Activated gamma-delta T cell (primary cell): ENCODE measurements at regions not wholly inside any gene's neighbourhood (a gene's known extent, or its start where the extent isn't known, plus 50 kb on each side); places are given as distances from the start of the nearest gene placed in this dataset.
"Not testable (repeated sequence)": the region's sequence is repeated elsewhere in the genome, so short reads cannot be mapped to it uniquely, and the experiment has no call there.

ENCODE experiments used
- DNase-seq: peaks from one replicate; lab custom pipeline; 2025; lab: John Stamatoyannopoulos, UW

DNA sequence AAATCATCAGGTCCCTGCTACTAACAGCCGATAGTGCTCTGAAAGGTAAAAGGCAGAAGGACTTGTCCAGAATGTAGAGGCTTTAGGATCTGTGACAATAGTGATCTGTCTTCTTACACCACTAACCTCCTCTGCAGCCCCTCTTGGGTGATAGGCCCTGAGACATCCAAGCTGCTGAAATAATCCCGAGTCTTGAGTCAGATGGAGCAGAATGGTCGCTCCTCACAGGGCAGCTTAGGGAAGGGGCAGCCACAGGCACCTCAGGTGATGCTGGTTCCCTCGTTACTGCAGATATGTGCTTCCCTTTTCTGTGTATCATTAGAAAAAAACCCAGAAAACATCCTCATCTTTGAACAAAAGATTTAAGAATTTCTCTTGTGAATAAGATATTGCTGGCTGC, 157.1 kb upstream of the DLX2 start:
- DNase-seq: no peak

DNA sequence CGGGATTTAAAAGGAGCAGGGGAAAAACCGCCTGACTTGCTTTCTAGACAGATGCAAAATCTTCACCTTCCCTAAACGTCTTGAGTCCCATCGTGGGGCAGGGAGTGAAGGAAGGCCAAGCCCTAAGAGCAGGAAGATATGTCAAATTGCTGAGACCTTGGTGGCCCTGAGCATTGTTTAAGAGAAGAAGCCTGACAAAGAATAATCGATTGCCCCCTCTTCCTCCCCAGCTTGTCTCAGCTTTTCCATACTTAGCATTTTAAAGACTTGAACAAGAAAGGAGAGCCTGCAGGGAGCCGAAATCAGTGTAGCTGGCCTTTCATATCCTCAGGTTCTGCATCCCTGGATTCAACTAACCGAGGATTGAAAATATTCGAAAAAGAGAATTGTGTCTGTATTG, 157.6 kb upstream of the DLX2 start:
- DNase-seq: no peak

DNA sequence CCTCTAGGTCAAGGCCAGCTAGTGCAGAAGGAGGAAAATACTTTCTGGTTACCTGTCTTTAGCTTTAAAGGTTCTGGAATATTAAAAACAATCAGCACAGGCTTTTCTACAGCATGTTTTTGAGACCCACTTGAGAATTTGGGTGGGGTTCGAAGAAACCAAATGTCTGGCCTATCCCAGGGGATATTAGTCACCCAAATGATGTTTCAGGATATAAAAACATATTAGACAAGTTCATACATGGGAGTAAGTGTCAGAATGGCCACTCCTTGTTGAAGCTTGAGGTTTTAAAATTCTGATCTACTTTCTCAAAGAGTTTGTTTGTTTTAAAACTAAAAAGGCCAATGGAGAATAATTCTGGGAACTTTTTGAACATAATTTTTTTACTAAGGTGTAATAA, 158.6 kb upstream of the DLX2 start:
- no peak for DNase-seq

DNA sequence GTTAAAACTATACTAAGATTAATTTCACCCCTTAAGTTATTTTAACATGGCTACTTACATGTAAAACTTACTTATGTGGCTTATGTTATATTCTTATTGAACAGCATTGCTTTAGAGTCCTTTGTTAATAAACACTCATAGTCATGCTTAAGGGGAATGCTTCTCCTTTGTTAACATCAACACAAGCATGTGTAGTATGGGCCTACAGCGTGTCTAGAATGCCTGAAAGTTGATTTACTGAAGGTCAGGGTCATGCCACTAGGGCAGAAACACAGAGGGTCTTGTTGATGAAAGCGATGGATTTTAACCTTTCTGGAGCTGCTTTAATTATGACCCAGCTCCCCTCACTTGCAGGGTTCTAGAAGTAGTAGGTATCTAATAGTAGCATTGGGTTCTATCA, 159.8 kb upstream of the DLX2 start:
- no peak for DNase-seq

DNA sequence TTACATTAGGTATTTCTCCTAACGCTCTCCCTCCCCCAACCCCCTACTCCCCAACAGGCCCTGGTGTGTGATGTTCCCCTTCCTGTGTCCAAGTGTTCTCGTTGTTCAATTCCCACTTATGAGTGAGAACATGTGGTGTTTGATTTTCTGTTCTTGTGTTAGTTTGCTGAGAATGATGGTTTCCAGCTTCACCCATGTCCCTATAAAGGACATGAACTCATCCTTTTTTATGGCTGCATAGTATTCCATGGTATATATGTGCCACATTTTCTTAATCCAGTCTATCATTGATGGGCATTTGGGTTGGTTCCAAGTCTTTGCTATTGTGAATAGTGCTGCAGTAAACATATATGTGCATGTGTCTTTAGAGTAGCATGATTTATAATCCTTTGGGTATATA, 162.1 kb upstream of the DLX2 start:
- not testable (repeated sequence) for DNase-seq

DNA sequence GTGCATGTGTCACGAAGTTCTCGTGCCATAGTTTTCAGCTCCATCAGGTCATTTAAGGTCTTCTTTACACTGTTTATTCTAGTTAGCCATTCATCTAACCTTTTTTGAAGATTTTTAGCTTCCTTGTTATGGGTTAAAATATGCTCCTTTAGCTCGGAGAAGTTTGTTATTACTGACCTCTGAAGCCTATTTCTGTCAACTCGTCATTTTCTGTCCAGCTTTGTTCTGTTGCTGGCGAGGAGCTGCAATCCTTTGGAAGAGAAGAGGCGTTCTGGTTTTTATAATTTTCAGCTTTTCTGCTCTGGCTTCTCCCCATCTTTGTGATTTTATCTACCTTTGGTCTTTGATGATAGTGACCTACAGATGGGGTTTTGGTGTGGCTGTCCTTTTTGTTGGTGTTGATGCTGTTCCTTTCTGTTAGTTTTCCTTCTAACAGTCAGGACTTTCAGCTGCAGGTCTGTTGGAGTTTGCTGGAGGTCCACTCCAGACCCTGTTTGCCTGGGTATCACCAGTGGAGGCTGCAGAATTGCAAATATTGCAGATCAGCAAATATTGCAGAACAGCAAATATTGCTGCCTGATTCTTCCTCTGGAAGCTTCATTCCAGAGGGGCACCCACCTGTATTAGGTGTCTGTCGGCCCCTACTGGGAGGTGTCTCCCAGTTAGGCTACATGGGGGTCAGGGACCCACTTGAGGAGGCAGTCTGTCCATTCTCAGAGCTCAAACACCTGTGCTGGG, 157.7 kb upstream of the ITGA6 start:
- not testable (repeated sequence) for DNase-seq

DNA sequence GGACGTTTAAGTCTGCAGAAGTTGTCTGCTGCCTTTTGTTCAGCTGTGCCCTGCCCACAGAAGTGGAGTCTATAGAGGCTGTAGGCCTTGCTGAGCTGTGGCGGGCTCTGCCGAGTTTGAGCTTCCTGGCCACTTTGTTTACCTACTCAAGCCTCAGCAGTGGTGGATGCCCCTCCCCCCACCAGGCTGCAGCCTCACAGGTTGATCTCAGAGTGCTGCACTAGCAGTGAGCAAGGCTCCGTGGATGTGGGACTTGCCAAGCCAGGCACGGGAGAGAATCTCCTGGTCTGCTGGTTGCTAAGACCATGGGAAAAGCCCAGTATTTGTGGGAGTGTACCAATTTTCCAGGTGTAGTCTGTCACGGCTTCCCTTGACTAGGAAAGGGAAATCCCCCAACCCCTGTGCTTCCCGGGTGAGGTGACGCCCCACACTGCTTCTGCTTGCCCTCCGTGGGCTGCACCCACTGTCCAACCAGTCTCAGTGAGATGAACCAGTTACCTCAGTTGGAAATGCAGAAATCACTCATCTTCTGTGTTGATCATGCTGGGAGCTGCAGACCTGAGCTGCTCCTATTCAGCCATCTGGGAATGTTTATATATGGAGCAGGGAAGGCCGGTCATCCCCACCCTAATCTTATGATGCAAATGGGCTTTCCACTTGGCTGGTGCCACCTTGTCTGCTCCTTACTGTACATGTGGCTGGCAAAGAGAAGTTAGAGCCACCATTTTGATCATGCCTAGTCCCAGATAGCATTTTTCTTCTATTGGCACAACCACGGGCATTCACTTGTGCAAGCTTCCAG, 156.9 kb upstream of the ITGA6 start:
- DNase-seq: no peak

DNA sequence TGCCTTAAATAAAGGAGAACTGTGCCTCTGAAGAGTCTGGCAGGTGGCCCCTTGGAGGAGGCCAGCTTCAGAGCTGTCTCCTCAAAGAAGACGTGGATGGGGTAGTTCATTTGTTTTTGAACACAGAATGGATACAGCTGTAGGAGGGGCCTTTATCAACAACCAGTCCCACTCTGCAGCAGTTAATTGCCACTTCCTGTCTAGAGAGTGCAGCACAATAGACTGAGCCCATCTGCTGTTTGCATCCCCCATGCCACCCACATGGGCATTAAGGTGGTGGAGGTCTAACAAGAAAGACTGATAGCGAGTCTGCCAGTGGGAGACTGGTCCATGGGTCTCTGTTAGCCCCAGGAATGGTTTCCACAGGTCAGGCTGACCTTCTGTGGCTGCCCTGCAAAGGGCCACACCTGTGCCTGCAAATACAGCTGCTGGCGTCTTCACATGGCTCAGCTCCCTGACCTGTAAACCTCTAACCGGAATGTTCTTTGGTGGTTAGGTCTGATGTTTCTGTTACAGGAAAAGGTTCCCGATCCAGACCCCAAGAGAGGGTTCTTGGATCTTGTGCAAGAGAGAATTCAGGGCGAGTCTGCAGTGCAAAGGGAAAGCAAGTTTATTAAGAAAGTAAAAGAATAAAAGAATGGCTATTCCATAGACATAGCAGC, 153.3 kb upstream of the ITGA6 start:
- DNase-seq: no peak

DNA sequence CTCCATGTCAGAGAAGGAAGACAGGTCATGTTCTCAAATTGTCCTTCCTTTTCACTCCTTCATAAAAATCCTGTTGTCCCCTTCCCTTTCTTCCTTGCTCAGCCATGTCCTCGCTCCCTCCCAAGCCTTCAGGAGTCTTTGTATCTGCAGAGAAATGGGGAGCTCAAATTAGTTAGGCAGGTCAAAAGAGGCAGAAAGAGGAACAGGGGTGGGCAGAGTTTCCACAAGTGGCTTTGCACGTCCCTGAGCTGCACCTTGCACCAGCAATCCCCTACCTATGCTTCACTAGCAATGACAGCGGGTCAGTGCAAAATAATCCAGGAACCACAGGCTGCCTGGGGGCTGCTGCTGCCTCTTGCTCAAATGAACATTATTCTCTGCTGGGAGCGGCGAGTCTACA, 152.1 kb upstream of the ITGA6 start:
- DNase-seq: no peak

DNA sequence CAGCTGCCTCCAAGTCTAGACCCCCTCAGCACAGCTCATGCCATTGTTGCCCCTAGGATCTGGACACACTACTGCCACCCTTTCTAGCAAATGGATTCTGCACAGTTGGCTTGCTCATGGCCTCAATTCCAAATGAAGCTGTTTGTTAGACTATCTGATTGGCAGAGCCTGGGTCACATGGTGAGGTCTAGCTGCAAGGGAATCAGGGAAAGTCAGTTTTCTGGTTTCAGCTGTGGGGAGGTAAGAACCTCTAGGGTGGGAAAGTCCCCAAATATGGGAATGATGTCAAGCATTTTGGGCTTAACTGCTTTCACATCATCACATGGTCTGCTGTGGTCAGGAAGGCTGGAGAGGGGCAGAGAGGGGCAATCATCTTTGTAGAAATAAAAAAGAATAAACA, 150.4 kb upstream of the ITGA6 start:
- DNase-seq: no peak

DNA sequence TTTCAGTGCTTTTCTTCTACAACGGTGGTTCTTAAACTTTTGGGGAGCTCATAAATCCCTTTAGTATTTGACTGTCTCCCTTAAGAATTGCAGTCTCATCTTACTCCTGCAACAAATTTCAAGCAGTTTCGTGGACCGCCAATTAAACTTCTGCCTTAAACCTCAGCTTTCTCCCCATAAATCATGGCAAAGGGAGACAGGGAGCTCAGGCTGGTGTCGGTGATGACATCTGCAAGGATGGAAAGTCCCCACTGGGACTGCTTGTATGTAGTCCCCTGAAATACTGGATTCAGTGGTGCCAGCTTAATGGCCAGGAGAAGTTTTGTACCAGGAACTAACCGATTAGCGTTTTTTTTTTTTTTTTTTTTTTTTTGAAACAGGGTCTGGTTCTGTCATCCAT, 148.7 kb upstream of the ITGA6 start:
- DNase-seq: no peak

DNA sequence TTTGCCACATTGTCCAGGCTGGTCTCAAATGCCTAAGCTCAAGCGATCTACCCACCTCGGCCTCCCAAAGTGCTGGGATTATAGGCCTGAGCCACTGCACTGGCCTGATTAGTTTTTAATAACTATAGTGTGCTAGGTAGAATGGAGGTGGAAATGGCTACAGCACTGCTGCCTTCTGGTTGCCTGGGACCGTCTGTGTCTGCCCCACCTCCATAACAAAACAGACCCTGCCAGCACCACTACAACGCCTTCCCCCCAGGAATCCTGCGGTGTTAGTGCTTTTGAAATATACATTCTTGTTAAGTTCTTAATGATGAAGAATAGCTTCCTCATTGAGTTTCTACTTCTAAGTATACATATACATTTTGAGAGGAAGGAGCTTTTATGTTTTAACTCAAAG, 148.2 kb upstream of the ITGA6 start:
- no peak for DNase-seq

DNA sequence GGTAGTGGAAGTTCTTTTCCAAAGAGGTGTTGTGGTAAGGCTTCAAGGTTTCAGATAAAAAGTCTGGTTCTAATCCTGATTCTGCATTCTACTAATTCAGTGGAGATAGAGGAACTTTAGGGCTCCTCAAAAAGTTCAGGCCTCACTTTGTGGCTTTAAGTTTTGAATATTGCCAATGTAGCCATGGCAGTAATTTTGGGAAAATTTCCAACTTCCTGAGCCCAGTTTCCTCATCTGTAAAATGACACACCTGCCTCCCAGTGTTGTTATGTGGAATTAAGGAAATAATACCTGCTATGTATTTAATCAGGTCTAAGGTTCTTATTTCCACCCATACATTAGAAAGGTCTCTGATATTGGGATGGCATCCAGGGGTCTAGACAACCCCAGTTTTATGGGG, 147.6 kb upstream of the ITGA6 start:
- DNase-seq: no peak

DNA sequence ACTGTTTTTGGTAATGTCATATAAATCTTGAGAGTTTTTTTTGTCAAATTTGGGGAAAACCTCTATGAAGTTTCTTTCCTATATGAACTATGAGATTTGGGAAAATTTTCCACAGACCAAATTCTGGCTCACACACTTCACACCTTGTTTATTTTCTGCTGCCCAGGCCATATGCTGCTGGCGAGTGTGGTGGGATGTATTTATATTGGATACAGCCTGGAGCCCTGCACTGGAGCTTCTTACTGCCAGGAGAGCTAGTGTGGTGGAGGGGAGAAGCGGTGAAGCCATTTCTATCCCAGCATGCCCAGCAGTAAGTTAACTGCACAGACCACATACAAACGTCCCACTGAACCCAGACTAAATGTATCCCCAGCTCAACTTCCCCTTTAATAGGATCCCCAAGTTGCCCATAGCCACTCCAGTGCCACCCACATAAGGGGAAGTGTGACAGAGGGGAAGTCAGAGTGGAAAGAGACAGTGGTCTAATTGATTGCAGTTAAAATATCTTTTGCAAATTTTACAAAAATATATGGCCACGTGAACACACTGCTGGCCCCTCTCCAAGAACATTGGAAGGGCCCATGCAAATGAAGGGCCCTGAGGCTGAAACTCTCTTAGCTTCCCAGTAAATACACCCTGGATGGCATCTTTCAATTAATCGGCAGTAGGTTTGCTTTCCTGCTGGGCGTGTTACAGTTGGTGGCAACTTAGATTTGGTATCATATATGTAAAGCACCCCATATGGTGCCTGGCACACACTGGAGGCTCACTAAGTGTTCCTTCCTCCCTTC, 146.6 kb upstream of the ITGA6 start:
- DNase-seq: no peak

DNA sequence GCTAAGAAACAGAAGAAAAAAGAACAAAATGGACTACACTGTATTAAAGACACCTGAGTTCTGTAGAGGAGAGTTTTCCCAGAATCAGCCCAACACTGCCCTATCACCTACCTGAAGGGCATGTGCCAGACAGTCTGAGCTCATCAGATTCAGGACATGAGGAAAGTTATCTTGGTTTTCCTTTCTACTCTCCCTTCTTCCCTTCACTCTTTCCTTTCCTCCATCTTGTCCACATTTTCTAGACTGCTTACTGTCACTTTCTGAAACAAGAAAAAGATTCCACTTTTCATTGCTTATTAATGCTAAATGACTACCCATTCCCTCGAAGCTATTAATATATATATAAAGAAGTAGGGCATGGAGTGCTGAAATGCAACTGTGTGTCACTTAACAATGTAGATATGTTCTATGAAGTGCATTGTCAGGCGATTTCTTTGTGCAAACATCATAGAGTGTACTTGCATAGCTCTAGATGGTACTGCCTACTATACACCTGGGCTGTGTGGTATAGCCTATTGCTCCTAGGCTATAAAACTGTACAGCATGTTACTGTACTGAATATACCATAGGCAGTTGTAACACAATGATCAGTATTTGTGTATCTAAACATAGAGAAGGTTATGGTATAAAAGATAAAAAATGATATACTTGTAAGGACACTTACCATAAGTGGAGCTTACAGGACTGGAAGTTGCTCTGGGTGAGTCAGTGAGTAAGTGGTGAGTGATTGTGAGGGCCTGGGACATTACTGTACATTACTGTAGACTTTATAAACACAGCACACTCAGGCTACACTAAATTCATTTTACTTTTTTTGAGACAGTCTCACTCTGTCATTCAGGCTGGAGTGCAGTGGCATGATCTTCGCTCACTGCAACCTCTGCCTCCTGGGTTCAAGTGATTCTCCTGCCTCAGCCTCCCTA, 145.5 kb upstream of the ITGA6 start:
- DNase-seq: no peak

DNA sequence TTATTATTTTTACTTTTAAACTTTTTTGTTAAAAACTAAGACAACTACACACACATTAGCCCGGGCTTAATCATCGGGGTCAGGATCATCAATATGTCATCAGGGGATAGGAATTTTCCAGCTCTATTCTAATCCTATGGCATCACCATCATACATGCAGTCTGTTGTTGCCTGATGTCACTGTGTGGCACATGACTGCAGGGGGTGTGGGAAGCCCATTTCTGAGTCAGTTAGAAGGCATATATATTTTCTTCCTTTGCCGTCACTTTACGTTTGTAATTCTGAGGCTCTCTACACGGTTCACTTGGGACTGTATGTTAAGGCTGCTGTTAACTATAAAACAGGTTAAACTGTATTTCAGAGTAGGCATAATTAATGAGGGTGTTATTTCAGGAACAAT, 144.4 kb upstream of the ITGA6 start:
- DNase-seq: no peak

DNA sequence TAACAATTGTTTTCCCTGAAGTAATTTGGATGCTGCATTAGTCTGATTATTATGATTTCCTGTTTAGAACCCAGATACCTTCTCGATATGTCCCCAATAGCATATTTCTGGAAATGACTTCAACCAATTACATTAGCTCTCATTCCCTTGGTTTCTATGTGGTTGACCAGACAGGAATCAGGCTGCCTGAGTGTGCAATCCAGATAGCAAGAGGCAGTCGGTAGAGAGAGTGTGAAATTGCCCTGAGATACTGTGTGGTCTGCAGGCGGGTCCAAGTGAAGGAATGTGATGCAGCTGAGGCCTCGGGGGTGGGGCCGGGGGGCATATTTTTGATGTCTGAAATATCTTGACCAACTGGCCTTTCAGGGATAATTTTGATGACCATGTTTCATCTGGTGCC, 143.9 kb upstream of the ITGA6 start:
- no peak for DNase-seq

DNA sequence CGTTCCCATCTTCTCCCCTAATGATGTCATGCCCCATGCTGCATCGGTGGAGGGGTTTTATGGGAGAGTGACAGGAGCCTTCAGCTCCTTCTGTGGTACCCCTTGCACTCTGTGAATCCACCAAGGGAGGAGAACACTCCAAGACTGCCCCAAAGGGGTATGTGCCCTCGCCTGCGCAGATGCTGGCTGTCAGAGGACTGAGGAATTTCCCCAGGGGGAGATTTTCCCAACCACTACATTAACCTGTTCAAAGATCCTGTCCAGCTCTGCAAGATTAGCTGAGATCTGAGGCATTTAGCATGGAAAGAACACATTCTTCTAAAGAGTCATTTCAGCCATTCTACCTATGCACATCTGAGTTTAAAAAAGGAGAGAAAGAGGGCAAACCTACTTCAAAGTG, 143.2 kb upstream of the ITGA6 start:
- DNase-seq: no peak

DNA sequence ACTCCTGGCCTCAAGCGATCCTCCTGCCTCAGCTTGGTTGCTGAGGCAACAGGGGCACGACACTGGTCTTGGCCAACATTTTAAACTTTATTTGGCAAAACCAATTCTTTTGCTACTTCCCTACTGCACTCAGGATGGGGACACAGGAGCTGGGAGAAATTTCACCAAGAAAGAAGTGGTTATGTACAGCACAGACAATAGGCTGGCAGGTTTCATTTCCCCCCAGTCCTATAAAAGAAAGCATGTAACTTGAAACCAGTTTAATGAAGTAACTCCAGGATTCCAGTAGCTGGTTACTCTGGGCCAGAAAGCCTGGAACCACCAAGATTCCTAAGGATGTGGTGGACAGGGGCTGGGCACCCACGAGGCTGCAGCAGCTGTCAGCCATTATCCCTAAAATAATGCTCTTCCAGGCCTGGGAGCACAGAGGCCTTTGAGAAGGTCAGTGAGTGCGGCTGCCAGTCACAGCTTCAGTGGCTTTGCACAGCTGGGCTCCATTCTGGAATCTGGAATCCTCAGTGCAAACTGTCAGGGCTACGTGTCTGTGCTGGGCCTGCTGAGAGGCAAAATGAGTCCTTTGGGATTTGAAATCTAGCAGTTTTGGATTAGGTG, 142.3 kb upstream of the ITGA6 start:
- no peak for DNase-seq

DNA sequence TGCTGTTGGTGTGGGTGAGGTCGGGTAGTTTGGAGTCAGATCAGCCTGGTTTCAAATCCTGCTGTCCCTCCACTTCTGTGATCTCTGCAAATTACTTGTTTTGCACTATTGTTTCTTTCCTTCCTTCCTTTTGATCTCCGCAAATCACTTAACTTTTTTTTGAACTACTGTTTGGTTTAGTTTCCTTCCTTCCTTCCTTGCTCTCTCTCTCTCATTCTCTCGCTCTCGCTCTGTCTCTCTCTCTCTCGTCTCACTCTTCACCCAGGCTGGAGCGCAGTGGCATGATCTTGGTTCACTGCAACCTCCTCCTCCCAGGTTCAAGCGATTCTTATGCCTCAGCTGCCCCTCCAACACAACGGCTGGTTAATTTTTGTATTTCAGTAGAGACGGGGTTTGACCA, 141.6 kb upstream of the ITGA6 start:
- no peak for DNase-seq

DNA sequence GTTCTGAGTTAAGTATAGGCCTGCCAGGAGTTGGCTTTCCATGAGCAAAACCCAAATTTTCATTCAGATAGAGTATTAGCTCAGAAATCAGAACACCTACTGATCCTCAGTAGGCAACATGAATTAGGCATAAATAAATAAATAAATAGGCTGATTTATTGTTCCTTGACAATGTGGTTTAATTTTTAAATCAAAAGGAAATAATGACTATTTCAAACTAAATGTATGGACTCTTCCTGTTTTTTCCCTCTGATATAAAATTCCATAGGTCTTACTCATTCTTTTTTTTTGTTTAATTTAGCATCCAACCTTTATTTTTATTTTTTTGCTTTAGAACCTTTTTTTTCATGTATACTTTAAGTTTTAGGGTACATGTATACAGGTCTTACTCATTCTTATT, 140.2 kb upstream of the ITGA6 start:
- no peak for DNase-seq
